K562 (cell line): ENCODE measurements at regions not wholly inside any gene's neighbourhood (a gene's known extent, or its start where the extent isn't known, plus 50 kb on each side); places are given as distances from the start of the nearest gene placed in this dataset.

ENCODE experiments used
- ATF2 ChIP-seq: sonication (generic); formaldehyde crosslinking; IDR thresholded peaks from 2 replicates; pipeline ENCODE4 v1.8.1; 2022; ENCODE audit warnings: missing genetic modification reagents
- DACH1 ChIP-seq: fragments of 450-650 bp; IDR thresholded peaks from 2 replicates; pipeline ENCODE4 v1.6.1; 2018; ENCODE audit not compliant: partially characterized antibody
- MLX ChIP-seq, 2 experiments: fragments of 450-650 bp in 1 of 2; sonication (generic) in 1 of 2; formaldehyde crosslinking; conservative IDR thresholded peaks; 2 replicates each; pipeline versions ENCODE4 v1.4.0 to v1.8.1; 2020 to 2022; ENCODE audit warnings: mild to moderate bottlenecking in 1 of 2, missing genetic modification reagents in 1 of 2
- POLR3A ChIP-seq: IDR thresholded peaks from 2 replicates; pipeline ENCODE4 v1.6.1; 2011; ENCODE audit warnings: borderline replicate concordance, mild to moderate bottlenecking, moderate library complexity; ENCODE audit not compliant: insufficient read length, insufficient read depth; ENCODE audit errors: extremely low read depth
- REST ChIP-seq, 2 experiments: fragments of 450-650 bp; formaldehyde crosslinking in 1 of 2; IDR thresholded peaks; 2 replicates each; pipeline versions ENCODE4 v1.4.0 to v1.6.1; 2014 to 2020; ENCODE audit warnings: mild to moderate bottlenecking in 2 of 2, borderline replicate concordance in 1 of 2, low read depth in 1 of 2
- SMAD4 ChIP-seq: fragments of 250-450 bp; sonication (Bioruptor Pico); conservative IDR thresholded peaks from 2 replicates; pipeline ENCODE4 v1.8.0; 2021; ENCODE audit warnings: inconsistent platforms, mild to moderate bottlenecking, moderate library complexity
- ZEB2 ChIP-seq: fragments of 450-650 bp; IDR thresholded peaks from 2 replicates; pipeline ENCODE4 v1.6.1; 2016
- ZNF121 ChIP-seq: sonication (generic); formaldehyde crosslinking; conservative IDR thresholded peaks from 2 replicates; pipeline ENCODE4 v1.8.0; 2022; ENCODE audit warnings: missing genetic modification reagents
- ZNF175 ChIP-seq: fragments of 200-800 bp; sonication (Bioruptor generic); IDR thresholded peaks from 2 replicates; pipeline ENCODE4 v1.6.1; 2016; ENCODE audit warnings: low read depth, mild to moderate bottlenecking, missing genetic modification characterization, missing compliant biosample characterization
- ZNF280A ChIP-seq: fragments of 450-650 bp; IDR thresholded peaks from 2 replicates; pipeline ENCODE4 v1.6.1; 2018; ENCODE audit warnings: mild to moderate bottlenecking, low read depth; ENCODE audit not compliant: partially characterized antibody
- ZNF507 ChIP-seq: conservative IDR thresholded peaks from 2 replicates; pipeline ENCODE4 v1.6.1; 2017; ENCODE audit warnings: missing genetic modification characterization, missing compliant biosample characterization

GRCh38 chr1:224053456-224053855 is 60.5 kb upstream of the FBXO28 start (continued):
- TF ChIP-seq REST (IDR thresholded peaks at IDR 0.05; ENCODE audit: borderline replicate concordance) (no peak), REST (CRISPR knock-in tag; IDR thresholded peaks at IDR 0.05; ENCODE audit: low read depth) (no peak), DACH1 (no peak), ZNF507 (tag) (no peak), SMAD4 (no peak), ZEB2 (no peak), ZNF280A (no peak), ZNF121 (CRISPR knock-in tag) (no peak), ATF2 (CRISPR knock-in tag) (no peak), POLR3A (no peak), MLX (CRISPR knock-in tag; conservative IDR thresholded peaks at IDR 0.05) (no peak), ZNF175 (CRISPR knock-in tag) (no peak)
